SK-N-SH (cell line): ENCODE measurements at regions not wholly inside any gene's neighbourhood (a gene's known extent, or its start where the extent isn't known, plus 50 kb on each side); places are given as distances from the start of the nearest gene placed in this dataset.
A peak's percentile ranks its signal among the peaks of the same experiment; 100 is the strongest.

Experiments used
- CTCF ChIA-PET: fragments of 300-600, 350-600 bp; formaldehyde crosslinking; extraction: SDS; loops from one replicate; lab custom pipeline; 2021; lab: Yijun Ruan, JAX
- POLR2A ChIA-PET: fragments of 350-600 bp; sonication (Branson Sonifier 250); formaldehyde crosslinking; extraction: SDS; loops from one replicate; lab custom pipeline; 2020; ENCODE audit warnings: antibody characterized with exemption, inconsistent platforms; lab: Yijun Ruan, JAX
- DNase-seq: peaks from one replicate; pipeline ENCODE4 v3.0.0; 2012
- H2AFZ ChIP-seq: fragments of 200-600 bp; sonication (generic); 2 replicates; pipeline ENCODE4 v1.8.1; 2016; ENCODE audit warnings: antibody characterized with exemption, mild to moderate bottlenecking, low read depth
- H3F3A ChIP-seq: fragments of 200-600 bp; sonication (generic); replicated peaks from 2 replicates; pipeline ENCODE3; 2016; ENCODE audit warnings: antibody characterized with exemption, mild to moderate bottlenecking; ENCODE audit not compliant: insufficient read depth
- H3K27ac ChIP-seq, 2 experiments: fragments of 200-500 bp in 1 of 2; fragments of 200-600 bp in 1 of 2; sonication (Bioruptor generic) in 1 of 2; sonication (generic), shearing (Covaris generic) in 1 of 2; 2 replicates each; pipeline versions ENCODE4 v1.5.1 to v1.6.1; 2014 to 2016; ENCODE audit warnings: low read depth in 2 of 2, inconsistent platforms in 1 of 2, low read length in 1 of 2, mild to moderate bottlenecking in 1 of 2, mixed read lengths in 1 of 2
- H3K27me3 ChIP-seq: fragments of 200-600 bp; sonication (generic), shearing (Covaris generic); 2 replicates; pipeline ENCODE4 v1.6.1; 2016; ENCODE audit warnings: mixed run types; ENCODE audit not compliant: insufficient read depth
- H3K36me3 ChIP-seq, 2 experiments: fragments of 200-500 bp in 1 of 2; fragments of 200-600 bp in 1 of 2; sonication (Bioruptor generic) in 1 of 2; sonication (generic) in 1 of 2; replicated peaks in 1 of 2; 2 replicates each; pipeline versions ENCODE3 to v1.5.1; 2014 to 2016; ENCODE audit warnings: low read length in 1 of 2, mild to moderate bottlenecking in 1 of 2; ENCODE audit not compliant: insufficient read depth in 2 of 2, control insufficient read depth in 1 of 2
- H3K4me1 ChIP-seq, 2 experiments: fragments of 200-500 bp in 1 of 2; fragments of 200-600 bp in 1 of 2; sonication (Bioruptor generic) in 1 of 2; sonication (generic), shearing (Covaris generic) in 1 of 2; 2 replicates each; pipeline versions ENCODE4 v1.5.1 to v1.6.1; 2014 to 2016; ENCODE audit warnings: low read depth in 1 of 2, low read length in 1 of 2, mixed run types in 1 of 2; ENCODE audit not compliant: insufficient read depth in 2 of 2, control insufficient read depth in 1 of 2
- H3K4me2 ChIP-seq: fragments of 200-600 bp; sonication (generic), shearing (Covaris generic); 2 replicates; pipeline ENCODE4 v1.6.1; 2017; ENCODE audit warnings: mixed run types
- H3K4me3 ChIP-seq, 2 experiments: fragments of 200-500 bp in 1 of 2; fragments of 200-600 bp in 1 of 2; sonication (Bioruptor generic) in 1 of 2; sonication (generic), shearing (Covaris generic) in 1 of 2; 2 replicates each; pipeline versions ENCODE4 v1.5.1 to v1.8.1; 2014 to 2016; ENCODE audit warnings: low read depth in 2 of 2, inconsistent platforms in 1 of 2, low read length in 1 of 2, mild to moderate bottlenecking in 1 of 2, mixed read lengths in 1 of 2, moderate library complexity in 1 of 2
- H3K79me2 ChIP-seq: fragments of 200-600 bp; sonication (generic); 2 replicates; pipeline ENCODE4 v1.8.1; 2017; ENCODE audit warnings: mild to moderate bottlenecking; ENCODE audit not compliant: insufficient read depth
- H3K9ac ChIP-seq: fragments of 200-600 bp; sonication (generic); 2 replicates; pipeline ENCODE4 v1.6.1; 2017; ENCODE audit warnings: mixed run types
- H3K9me2 ChIP-seq: fragments of 200-600 bp; sonication (generic); 2 replicates; pipeline ENCODE4 v1.6.1; 2017; ENCODE audit warnings: mixed run types
- H3K9me3 ChIP-seq: fragments of 200-600 bp; sonication (generic); 2 replicates; pipeline ENCODE4 v1.6.1; 2017; ENCODE audit warnings: mixed run types, mild to moderate bottlenecking, moderate library complexity
- H4K20me1 ChIP-seq: fragments of 200-600 bp; sonication (generic); 2 replicates; pipeline ENCODE4 v1.6.1; 2017; ENCODE audit warnings: mild to moderate bottlenecking, mixed run types; ENCODE audit not compliant: insufficient read depth
- CTCF ChIP-seq: fragments of 200-600 bp; sonication (generic); IDR thresholded peaks from 2 replicates; pipeline ENCODE4 v1.6.1; 2017; ENCODE audit warnings: antibody characterized with exemption, mild to moderate bottlenecking, moderate library complexity
- FOSL2 ChIP-seq: IDR thresholded peaks from 2 replicates; pipeline ENCODE4 v1.4.0; 2012; ENCODE audit warnings: low read depth, mild to moderate bottlenecking, moderate library complexity, borderline replicate concordance
- FOXJ3 ChIP-seq: sonication (generic); formaldehyde crosslinking; IDR thresholded peaks from 2 replicates; pipeline ENCODE4 v1.5.1; 2020; ENCODE audit warnings: mild to moderate bottlenecking, missing genetic modification reagents
- FOXM1 ChIP-seq: IDR thresholded peaks from 2 replicates; pipeline ENCODE4 v1.4.0; 2012; ENCODE audit warnings: low read depth, mild to moderate bottlenecking
- IRF3 ChIP-seq: fragments of 150-350 bp; IDR thresholded peaks from 2 replicates; pipeline ENCODE4 v1.6.1; 2016; ENCODE audit warnings: mild to moderate bottlenecking, low read depth, low read length
- JUND ChIP-seq: IDR thresholded peaks from 2 replicates; pipeline ENCODE4 v1.4.0; 2012
- MAX ChIP-seq: IDR thresholded peaks from 2 replicates; pipeline ENCODE4 v1.4.0; 2012; ENCODE audit warnings: low read depth
- NFIC ChIP-seq: IDR thresholded peaks from 2 replicates; pipeline ENCODE4 v1.4.0; 2012; ENCODE audit warnings: borderline replicate concordance
- NRF1 ChIP-seq: IDR thresholded peaks from 2 replicates; pipeline ENCODE4 v1.6.1; 2012; ENCODE audit warnings: low read depth, mild to moderate bottlenecking, low read length
- PBX3 ChIP-seq: IDR thresholded peaks from 2 replicates; pipeline ENCODE4; 2012
- POLR2AphosphoS5 ChIP-seq: IDR thresholded peaks from 2 replicates; pipeline ENCODE4 v1.6.1; 2012; ENCODE audit warnings: low read depth, low read length
- RAD21 ChIP-seq: IDR thresholded peaks from 2 replicates; pipeline ENCODE4 v1.6.1; 2012; ENCODE audit warnings: mild to moderate bottlenecking, low read length
- RFX5 ChIP-seq: IDR thresholded peaks from 2 replicates; pipeline ENCODE4 v1.6.1; 2012; ENCODE audit warnings: mild to moderate bottlenecking, improper control_type of control experiment, low read length
- RXRA ChIP-seq: IDR thresholded peaks from 2 replicates; pipeline ENCODE4 v1.4.0; 2012; ENCODE audit warnings: low read depth, mild to moderate bottlenecking, borderline replicate concordance
- SIN3A ChIP-seq: IDR thresholded peaks from 2 replicates; pipeline ENCODE4 v1.6.1; 2012; ENCODE audit warnings: low read depth, mild to moderate bottlenecking, low read length, moderate library complexity, borderline replicate concordance
- SMC3 ChIP-seq: IDR thresholded peaks from 2 replicates; pipeline ENCODE4 v1.6.1; 2012; ENCODE audit warnings: low read depth, low read length, improper control_type of control experiment
- TCF12 ChIP-seq: IDR thresholded peaks from 2 replicates; pipeline ENCODE4 v1.4.0; 2012
- TEAD4 ChIP-seq: IDR thresholded peaks from 2 replicates; pipeline ENCODE4 v1.4.0; 2012; ENCODE audit warnings: mild to moderate bottlenecking, borderline replicate concordance; ENCODE audit not compliant: insufficient read depth
- USF1 ChIP-seq: IDR thresholded peaks from 2 replicates; pipeline ENCODE4 v1.4.0; 2012; ENCODE audit warnings: low read depth, borderline replicate concordance
- YY1 ChIP-seq: IDR thresholded peaks from 2 replicates; pipeline ENCODE4 v1.4.0; 2012; ENCODE audit warnings: low read depth, mild to moderate bottlenecking
- ZBTB33 ChIP-seq: IDR thresholded peaks from 2 replicates; pipeline ENCODE4 v1.4.0; 2012; ENCODE audit warnings: low read depth, borderline replicate concordance
- WGBS: methylation state at CpG from one replicate; pipeline ENCODE4 v1.1.6; 2017; ENCODE audit warnings: low lambda C conversion rate; 5-methylcytosine and 5-hydroxymethylcytosine counted together

GRCh38 chr20:23265226-23265625, 85.4 kb upstream of the NXT1 start:
- 19% methylated on average over 4 of the region's 8 CpGs for WGBS
- Histone ChIP-seq H3K27ac (no peak overlapping the region), H3F3A (no peaks in the 10 kb centered on the region), H3K36me3 (peaks cover 0 to 4% of the 10 kb centered on the region in 2 experiments), H3K4me2 (no peak overlapping the region), H3K4me3 (no peak overlapping the region), H2AFZ (no peak overlapping the region), H3K4me1 (no peaks in the 10 kb centered on the region), H3K9me3 (0 out of 2 replicates have a peak, but pooled peaks cover 4% of the 10 kb centered on the region), H3K9me2 (no peaks in the 10 kb centered on the region), H3K27me3 (no peaks in the 10 kb centered on the region), H3K9ac (no peak overlapping the region), H3K79me2 (no peaks in the 10 kb centered on the region), H4K20me1 (no peaks in the 10 kb centered on the region)
- POLR2A ChIA-PET = no interaction called here
- CTCF ChIA-PET = interaction anchor here (1.6 kb wide), 1 partner anchor 20 kb away, joined by 6 read pairs; no protein-coding TSS in a partner anchor
- no peak for DNase-seq
- TF ChIP-seq SMC3 = no peak
- TF ChIP-seq CTCF = 0 out of 2 replicates have a peak, but pooled peaks have one; percentile 11

GRCh38 chr20:23264545-23264944, 86.0 kb upstream of the NXT1 start:
- H3F3A ChIP-seq = no peaks in the 10 kb centered on the region
- H3K79me2 ChIP-seq = no peaks in the 10 kb centered on the region
- no peak overlapping the region for H3K4me2 ChIP-seq
- ChIA-PET CTCF (interaction anchor here (1.6 kb wide), 1 partner anchor 19 kb away, joined by 6 read pairs; no protein-coding TSS in a partner anchor), POLR2A (no interaction called here)
- no peak for DNase-seq
- no peaks in the 10 kb centered on the region for H4K20me1 ChIP-seq
- no peaks in the 10 kb centered on the region for H3K4me1 ChIP-seq
- no peaks in the 10 kb centered on the region for H3K27me3 ChIP-seq
- H3K36me3 ChIP-seq = peaks cover 0 to 4% of the 10 kb centered on the region in 2 experiments
- no peak overlapping the region for H3K9ac ChIP-seq
- H3K27ac ChIP-seq = no peak overlapping the region
- no peaks in the 10 kb centered on the region for H3K9me2 ChIP-seq
- TF ChIP-seq YY1 (no peak), TEAD4 (no peak), RFX5 (no peak), POLR2AphosphoS5 (no peak), USF1 (no peak), NRF1 (no peak), RXRA (no peak), JUND (no peak), IRF3 (no peak), FOXM1 (no peak), SIN3A (no peak), RAD21 (no peak), FOSL2 (no peak), PBX3 (no peak), TCF12 (no peak), NFIC (no peak), ZBTB33 (no peak), MAX (no peak), FOXJ3 (CRISPR knock-in tag) (no peak)
- H3K4me3 ChIP-seq = no peak overlapping the region
- whole genome bisulfite sequencing = 15% methylated on average over 4 of the region's 4 CpGs
- H2AFZ ChIP-seq = no peak overlapping the region
- 0 out of 2 replicates have a peak, but pooled peaks cover 4% of the 10 kb centered on the region for H3K9me3 ChIP-seq
